Naive thymus-derived CD4-positive, alpha-beta T cell (primary cell): ENCODE measurements at regions not wholly inside any gene's neighbourhood (a gene's known extent, or its start where the extent isn't known, plus 50 kb on each side); places are given as distances from the start of the nearest gene placed in this dataset.
"Not testable (repeated sequence)": the region's sequence is repeated elsewhere in the genome, so short reads cannot be mapped to it uniquely, and the experiment has no call there.

Source experiments
- ATAC-seq: fragments of 150-1000 bp; cut with Tn5 transposase; 2 replicates; pipeline ENCODE4 v1.10.0; 2021; ENCODE audit warnings: mild to moderate bottlenecking, moderate library complexity
- CTCF ChIA-PET: fragments of 350-600 bp; sonication (Branson Sonifier 250); formaldehyde crosslinking; loops from one replicate; lab custom pipeline; 2021; ENCODE audit warnings: antibody characterized with exemption; lab: Charles Lee
- POLR2A ChIA-PET: fragments of 350-600 bp; sonication (Branson Sonifier 250); formaldehyde crosslinking; loops from one replicate; lab custom pipeline; 2021; ENCODE audit warnings: antibody characterized with exemption, inconsistent platforms; lab: Charles Lee
- DNase-seq, 9 donors: peaks; one replicate each; pipeline versions ENCODE4 v3.0.0 to v3.0.0-alpha.2; 2020 to 2022; ENCODE audit warnings: mixed read lengths in 1 of 9
- H3K27ac ChIP-seq: one replicate; pipeline ENCODE4 v1.7.0; 2013; ENCODE audit warnings: mild to moderate bottlenecking, low read depth, low read length, moderate library complexity
- H3K27me3 ChIP-seq, 2 donors: one replicate each; pipeline ENCODE4 v1.7.0; 2013; ENCODE audit warnings: low read length in 2 of 2, mild to moderate bottlenecking in 2 of 2, moderate library complexity in 2 of 2; ENCODE audit not compliant: control insufficient read depth in 2 of 2, insufficient read depth in 2 of 2
- H3K36me3 ChIP-seq, 3 experiments: 1 replicate in 2 of 3; 2 replicates in 1 of 3; pipeline ENCODE4 v1.7.0; 2013; ENCODE audit warnings: low read length in 3 of 3, mild to moderate bottlenecking in 3 of 3, moderate library complexity in 1 of 3; ENCODE audit not compliant: insufficient read depth in 3 of 3, control insufficient read depth in 2 of 3
- H3K4me1 ChIP-seq, 2 donors: one replicate each; pipeline ENCODE4 v1.7.0; 2013; ENCODE audit warnings: low read length in 2 of 2, mild to moderate bottlenecking in 2 of 2, moderate library complexity in 1 of 2; ENCODE audit not compliant: control insufficient read depth in 2 of 2, insufficient read depth in 2 of 2
- H3K4me3 ChIP-seq: 2 replicates; pipeline ENCODE4 v1.7.0; 2013; ENCODE audit warnings: mild to moderate bottlenecking, low read length
- H3K9me3 ChIP-seq, 3 experiments: 1 replicate in 2 of 3; 2 replicates in 1 of 3; pipeline ENCODE4 v1.7.0; 2013; ENCODE audit warnings: low read length in 3 of 3; ENCODE audit not compliant: control insufficient read depth in 2 of 3
- H3K27ac Mint-ChIP-seq, 9 donors: one replicate each; pipeline ENCODE4 v1.8.0; 2020 to 2022; ENCODE audit warnings: mixed read lengths in 9 of 9, mild to moderate bottlenecking in 8 of 9, moderate library complexity in 5 of 9, inconsistent platforms in 2 of 9
- H3K27me3 Mint-ChIP-seq, 5 donors: one replicate each; pipeline ENCODE4 v1.8.0; 2021 to 2022; ENCODE audit warnings: mixed read lengths in 5 of 5, mild to moderate bottlenecking in 1 of 5
- H3K36me3 Mint-ChIP-seq, 5 donors: one replicate each; pipeline ENCODE4 v1.8.0; 2020 to 2022; ENCODE audit warnings: mixed read lengths in 5 of 5, mild to moderate bottlenecking in 3 of 5, inconsistent platforms in 1 of 5
- H3K4me1 Mint-ChIP-seq, 7 donors: one replicate each; pipeline ENCODE4 v1.8.0; 2020 to 2022; ENCODE audit warnings: mixed read lengths in 7 of 7, mild to moderate bottlenecking in 3 of 7, inconsistent platforms in 1 of 7
- H3K4me3 Mint-ChIP-seq, 10 donors: one replicate each; pipeline ENCODE4 v1.8.0; 2020 to 2022; ENCODE audit warnings: mild to moderate bottlenecking in 10 of 10, mixed read lengths in 10 of 10, moderate library complexity in 6 of 10, inconsistent platforms in 2 of 10
- H3K9me3 Mint-ChIP-seq, 11 donors: one replicate each; pipeline ENCODE4 v1.8.0; 2020 to 2022; ENCODE audit warnings: mixed read lengths in 11 of 11, mild to moderate bottlenecking in 4 of 11, inconsistent platforms in 1 of 11, moderate library complexity in 1 of 11
- intact Hi-C, 2 donors: fragments of 100-400 bp; cut with micrococcal nuclease; formaldehyde crosslinking; loops; one replicate each; pipeline ENCODE4 v1.15.1; 2023

DNA sequence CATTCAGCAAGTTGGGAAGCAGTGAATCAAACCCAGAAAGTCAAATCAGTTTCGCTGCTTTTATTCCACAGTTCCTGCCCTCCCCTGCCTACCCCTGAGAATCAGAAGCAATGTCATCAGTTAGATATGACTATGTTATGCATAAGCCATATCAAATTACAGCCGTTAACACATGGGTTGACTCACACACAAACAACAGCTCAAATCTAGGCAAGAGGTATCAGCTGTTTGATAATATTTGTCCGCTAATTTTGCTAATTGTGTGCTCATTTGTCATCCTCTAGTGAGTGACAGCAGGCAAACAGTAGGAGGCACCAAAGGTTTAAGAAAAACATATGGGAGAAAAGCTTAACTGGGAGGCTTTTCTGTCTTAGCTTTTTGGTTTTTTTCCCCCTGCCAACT, 327.4 kb upstream of the CCL2 start:
- no peaks in the 10 kb centered on the region for H3K4me1 Mint-ChIP-seq
- peaks cover 0 to 34% (median 3%) of the 10 kb centered on the region in 5 donors for H3K27me3 Mint-ChIP-seq
- POLR2A ChIA-PET, result no interaction called here
- H3K9me3 Mint-ChIP-seq, result peaks cover 0 to 2% (median 0%) of the 10 kb centered on the region in 11 donors
- no peaks in the 10 kb centered on the region for H3K36me3 Mint-ChIP-seq
- no peak overlapping the region for H3K27ac ChIP-seq
- ATAC-seq, result no peak
- H3K4me1 ChIP-seq, result no peaks in the 10 kb centered on the region
- CTCF ChIA-PET, result no interaction called here
- H3K36me3 ChIP-seq, result no peaks in the 10 kb centered on the region
- no peak overlapping the region for H3K27ac Mint-ChIP-seq
- no peaks in the 10 kb centered on the region for H3K9me3 ChIP-seq
- H3K27me3 ChIP-seq, result no peaks in the 10 kb centered on the region
- H3K4me3 ChIP-seq, result no peak overlapping the region
- H3K4me3 Mint-ChIP-seq, result no peak overlapping the region
- intact Hi-C loops, result no loop called here
- DNase-seq, result no peak

DNA sequence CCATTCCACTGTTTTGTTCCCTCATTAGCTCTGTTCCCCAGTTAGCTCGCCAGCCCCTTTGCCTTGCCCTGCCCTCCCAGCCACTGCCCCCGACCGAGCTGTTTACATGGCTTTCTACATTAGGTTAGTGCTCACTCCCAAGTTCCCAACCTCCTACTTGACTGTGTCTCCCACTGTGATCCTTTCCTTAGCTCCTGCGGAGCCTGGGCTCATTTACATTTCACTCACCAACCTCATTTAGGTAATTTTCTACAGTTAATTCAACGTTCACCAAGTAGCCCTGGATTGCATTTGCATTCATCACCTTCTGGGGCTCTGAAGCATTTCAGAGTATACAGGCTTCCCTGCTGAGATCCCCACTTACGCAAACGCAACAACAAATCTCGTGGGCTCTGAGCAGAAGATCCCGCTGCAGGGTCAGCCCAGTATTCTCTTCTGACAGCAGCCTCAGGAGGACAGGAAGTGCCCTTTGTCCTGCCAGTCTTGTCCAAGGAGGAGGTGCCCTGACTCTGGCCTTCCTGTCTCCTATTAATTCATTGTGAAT, 325.8 kb upstream of the CCL2 start:
- no peaks in the 10 kb centered on the region for H3K27me3 ChIP-seq
- POLR2A ChIA-PET, result no interaction called here
- intact Hi-C loops, result no loop called here

DNA sequence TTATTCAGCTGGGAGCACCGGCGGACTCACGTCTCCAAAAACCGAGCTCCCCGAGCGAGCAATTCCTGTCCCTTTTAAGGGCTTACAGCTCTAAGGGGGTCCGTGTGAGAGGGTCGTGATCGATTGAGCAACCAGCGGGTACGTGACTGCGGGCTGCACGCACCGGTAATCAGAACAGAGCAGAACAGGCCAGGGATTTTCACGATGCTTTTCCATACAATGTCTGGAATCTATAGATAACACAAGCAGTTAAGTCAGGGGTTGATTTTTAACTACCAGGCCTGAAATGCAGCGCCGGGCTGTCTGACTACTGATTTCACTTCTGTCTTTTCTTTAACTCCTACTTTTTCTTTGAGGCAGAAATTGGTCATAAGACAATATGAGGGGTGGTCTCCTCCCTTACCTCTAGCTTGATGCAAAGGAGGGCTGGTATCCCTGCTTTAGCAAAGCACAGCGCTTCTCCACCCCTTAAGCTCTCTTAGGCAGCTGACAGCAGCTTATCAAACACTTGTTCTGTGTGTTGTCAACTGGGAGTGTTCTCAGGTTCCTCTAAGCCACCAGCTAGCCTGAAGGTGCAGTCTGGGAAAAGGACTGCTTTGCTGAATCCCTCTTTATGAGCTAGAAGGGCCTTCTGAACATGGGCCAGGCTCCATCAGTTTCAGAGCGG, 323.8 kb upstream of the CCL2 start:
- H3K27ac ChIP-seq, DNase-seq, H3K4me3 ChIP-seq, POLR2A ChIA-PET, H3K36me3 ChIP-seq, ATAC-seq, H3K9me3 Mint-ChIP-seq, H3K9me3 ChIP-seq, intact Hi-C loops, CTCF ChIA-PET, H3K4me3 Mint-ChIP-seq, H3K4me1 Mint-ChIP-seq, H3K4me1 ChIP-seq, H3K36me3 Mint-ChIP-seq, H3K27ac Mint-ChIP-seq, H3K27me3 ChIP-seq: not testable (repeated sequence)
- peaks cover 0 to 23% (median 9%) of the 10 kb centered on the region in 5 donors for H3K27me3 Mint-ChIP-seq

More for the DNA sequence above, 325.8 kb upstream of the CCL2 start:
- Histone ChIP-seq H3K4me3 (no peak overlapping the region), H3K27ac (no peak overlapping the region), H3K9me3 (no peaks in the 10 kb centered on the region), H3K4me1 (no peaks in the 10 kb centered on the region), H3K36me3 (no peaks in the 10 kb centered on the region)
- H3K9me3 Mint-ChIP-seq, result peaks cover 0 to 2% (median 0%) of the 10 kb centered on the region in 11 donors
- CTCF ChIA-PET, result no interaction called here
- no peak for DNase-seq
- no peaks in the 10 kb centered on the region for H3K36me3 Mint-ChIP-seq
- peaks cover 0 to 29% (median 3%) of the 10 kb centered on the region in 5 donors for H3K27me3 Mint-ChIP-seq
- H3K4me3 Mint-ChIP-seq, result no peak overlapping the region
- H3K27ac Mint-ChIP-seq, result no peak overlapping the region
- ATAC-seq, result no peak
- H3K4me1 Mint-ChIP-seq, result no peaks in the 10 kb centered on the region

DNA sequence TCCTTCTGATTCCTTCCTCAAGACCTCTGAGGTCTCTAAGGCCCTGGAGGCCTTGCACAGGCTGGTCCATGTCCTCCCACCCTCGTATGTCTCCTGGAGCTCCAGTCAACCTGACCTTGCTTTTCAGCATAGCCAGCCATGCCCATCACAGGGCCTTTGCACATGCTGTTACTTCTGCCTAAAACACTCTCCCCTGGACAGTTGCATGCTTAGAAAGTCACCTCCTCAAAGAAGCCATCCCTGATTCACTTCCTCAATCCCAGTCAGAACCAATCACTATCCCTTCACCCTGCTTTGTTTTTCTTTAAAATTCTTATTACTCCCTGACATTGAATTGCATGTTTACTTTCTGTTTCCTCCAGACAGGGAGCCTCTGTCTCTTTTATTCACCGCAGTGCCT, 322.1 kb upstream of the CCL2 start:
- no peak overlapping the region for H3K27ac Mint-ChIP-seq
- ATAC-seq (no peak), DNase-seq (no peak)
- Histone ChIP-seq H3K4me3 (no peak overlapping the region), H3K4me1 (no peaks in the 10 kb centered on the region), H3K9me3 (no peaks in the 10 kb centered on the region), H3K36me3 (no peaks in the 10 kb centered on the region), H3K27me3 (no peaks in the 10 kb centered on the region), H3K27ac (no peak overlapping the region)
- H3K4me1 Mint-ChIP-seq, result no peaks in the 10 kb centered on the region
- H3K27me3 Mint-ChIP-seq, result peaks cover 0 to 23% (median 9%) of the 10 kb centered on the region in 5 donors
- intact Hi-C loops, result no loop called here
- ChIA-PET POLR2A (no interaction called here), CTCF (no interaction called here)
- H3K4me3 Mint-ChIP-seq, result no peak overlapping the region
- H3K9me3 Mint-ChIP-seq, result peaks cover 0 to 2% (median 0%) of the 10 kb centered on the region in 11 donors
- no peaks in the 10 kb centered on the region for H3K36me3 Mint-ChIP-seq

DNA sequence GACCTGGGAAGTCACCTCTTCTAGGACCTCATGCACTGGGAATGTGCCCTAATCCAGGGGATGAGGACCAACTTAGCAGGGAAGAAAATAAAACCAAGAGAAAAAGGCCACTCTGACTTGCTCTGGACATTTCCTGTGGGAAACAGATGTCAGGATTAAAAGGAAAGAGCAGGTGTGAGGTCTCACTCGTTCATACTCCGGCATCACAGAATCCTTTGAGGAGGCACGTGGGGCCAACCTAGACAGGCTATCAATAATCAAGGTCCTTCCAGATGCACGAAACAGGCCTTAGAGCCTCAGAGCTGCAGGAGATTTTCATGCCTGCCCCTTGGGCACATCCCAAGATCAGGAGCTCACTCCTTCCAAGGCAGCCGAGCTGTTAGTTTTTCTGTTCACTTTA, 321.5 kb upstream of the CCL2 start:
- intact Hi-C loops, result no loop called here
- H3K36me3 Mint-ChIP-seq, result no peaks in the 10 kb centered on the region
- Histone ChIP-seq H3K36me3 (no peaks in the 10 kb centered on the region), H3K27me3 (no peaks in the 10 kb centered on the region), H3K4me1 (no peaks in the 10 kb centered on the region), H3K4me3 (no peak overlapping the region), H3K27ac (no peak overlapping the region), H3K9me3 (no peaks in the 10 kb centered on the region)
- H3K9me3 Mint-ChIP-seq, result peaks cover 0 to 2% (median 0%) of the 10 kb centered on the region in 11 donors
- ChIA-PET CTCF (no interaction called here), POLR2A (no interaction called here)
- no peak overlapping the region for H3K27ac Mint-ChIP-seq
- H3K4me1 Mint-ChIP-seq, result no peaks in the 10 kb centered on the region
- peaks cover 0 to 18% (median 6%) of the 10 kb centered on the region in 5 donors for H3K27me3 Mint-ChIP-seq
- no peak for ATAC-seq
- H3K4me3 Mint-ChIP-seq, result no peak overlapping the region
- DNase-seq, result no peak

DNA sequence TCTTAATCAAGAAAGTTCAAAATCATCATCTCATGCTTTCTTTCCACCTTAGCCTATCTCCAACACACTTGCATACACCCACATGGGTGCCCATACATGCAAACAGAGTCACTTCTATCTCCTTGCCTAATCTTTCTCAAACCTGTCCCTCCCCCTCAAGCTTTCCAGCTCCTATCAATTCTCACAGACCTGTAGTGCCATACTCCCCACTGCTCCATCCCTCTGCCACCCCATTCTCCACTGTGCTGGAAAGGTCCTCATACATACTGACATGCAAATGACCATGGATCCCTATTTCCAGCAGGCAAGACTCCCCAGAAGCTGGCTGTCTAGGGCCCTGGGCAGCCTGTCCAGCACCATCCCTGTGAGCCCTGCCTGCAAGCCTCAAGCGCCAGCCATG, 320.4 kb upstream of the CCL2 start:
- Histone ChIP-seq H3K27ac (no peak overlapping the region), H3K36me3 (no peaks in the 10 kb centered on the region), H3K27me3 (no peaks in the 10 kb centered on the region), H3K9me3 (no peaks in the 10 kb centered on the region), H3K4me3 (no peak overlapping the region), H3K4me1 (no peaks in the 10 kb centered on the region)
- Mint-ChIP-seq H3K27me3 (peaks cover 0 to 13% (median 10%) of the 10 kb centered on the region in 5 donors), H3K27ac (no peak overlapping the region), H3K9me3 (peaks cover 0 to 2% (median 0%) of the 10 kb centered on the region in 11 donors), H3K36me3 (no peaks in the 10 kb centered on the region), H3K4me3 (no peak overlapping the region), H3K4me1 (no peaks in the 10 kb centered on the region)
- DNase-seq (no peak), ATAC-seq (no peak)
- intact Hi-C loops, result no loop called here
- ChIA-PET CTCF (no interaction called here), POLR2A (no interaction called here)

DNA sequence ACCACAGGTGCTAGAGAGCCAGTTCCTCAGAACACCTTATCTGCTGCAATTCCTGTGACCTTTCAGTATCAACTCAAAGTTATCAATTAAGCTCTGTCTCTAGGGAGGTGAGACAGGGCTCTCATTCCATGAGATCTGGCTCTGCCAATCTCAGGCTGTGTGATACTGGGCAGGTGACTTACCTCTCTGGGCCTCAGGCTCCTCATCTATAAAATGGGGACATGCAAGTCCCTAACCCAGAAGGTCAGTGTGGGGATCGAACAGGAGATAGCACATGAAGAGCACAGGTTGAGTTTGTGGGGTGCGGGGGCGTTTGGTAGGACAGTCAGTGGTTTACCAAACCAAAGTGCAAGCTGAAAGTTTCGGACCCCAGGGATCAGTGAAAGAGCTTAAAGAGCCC, 319.3 kb upstream of the CCL2 start:
- no peak overlapping the region for H3K27ac Mint-ChIP-seq
- POLR2A ChIA-PET, result no interaction called here
- peaks cover 0 to 16% (median 10%) of the 10 kb centered on the region in 5 donors for H3K27me3 Mint-ChIP-seq
- no peaks in the 10 kb centered on the region for H3K36me3 ChIP-seq
- H3K9me3 ChIP-seq, result no peaks in the 10 kb centered on the region
- H3K27me3 ChIP-seq, result no peaks in the 10 kb centered on the region
- no peak for DNase-seq
- H3K4me3 Mint-ChIP-seq, result no peak overlapping the region
- no peak overlapping the region for H3K4me3 ChIP-seq
- H3K4me1 Mint-ChIP-seq, result no peaks in the 10 kb centered on the region
- H3K9me3 Mint-ChIP-seq, result peaks cover 0 to 2% (median 0%) of the 10 kb centered on the region in 11 donors
- H3K36me3 Mint-ChIP-seq, result no peaks in the 10 kb centered on the region
- H3K4me1 ChIP-seq, result no peaks in the 10 kb centered on the region
- no peak for ATAC-seq
- CTCF ChIA-PET, result no interaction called here
- intact Hi-C loops, result no loop called here
- H3K27ac ChIP-seq, result no peak overlapping the region
